HG03066 (cell line): ENCODE measurements at regions not wholly inside any gene's neighbourhood (a gene's known extent, or its start where the extent isn't known, plus 50 kb on each side); places are given as distances from the start of the nearest gene placed in this dataset.

Experiments
- ATAC-seq: cut with Tn5 transposase; IDR thresholded peaks from one replicate; pipeline ENCODE4 v1.9.1; 2021; ENCODE audit warnings: low read depth; ENCODE audit not compliant: unreplicated experiment

DNA sequence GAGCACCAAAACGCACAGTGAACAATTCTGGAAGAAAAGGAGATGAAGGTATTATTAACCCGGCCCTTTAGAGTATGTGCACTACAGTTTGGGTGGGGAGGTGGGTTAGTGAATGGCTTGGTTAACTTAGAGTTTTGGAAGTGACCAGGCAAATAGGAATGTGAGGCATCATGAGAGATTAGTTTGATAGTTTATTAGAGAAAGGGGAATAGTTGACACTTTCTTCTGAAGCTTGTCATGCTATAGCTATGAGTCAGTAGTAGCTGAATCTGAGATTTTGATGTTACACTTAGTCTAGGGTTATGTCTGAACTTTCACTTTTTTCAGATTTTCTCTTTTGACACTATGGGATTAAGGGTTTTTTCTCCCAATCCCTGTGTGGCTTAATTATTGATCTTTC lies 567.2 kb downstream of the SNAPC1 start:
- no peak for ATAC-seq

GRCh38 chr14:62347562-62348011 lies 585.4 kb downstream of the SNAPC1 start:
- no peak for ATAC-seq

- ATAC-seq, result no peak
These were observed 595.1 kb downstream of the SNAPC1 start for GRCh38 chr14:62357362-62357761.

- no peak for ATAC-seq
These were observed 601.9 kb downstream of the SNAPC1 start for GRCh38 chr14:62364161-62364560.

- no peak for ATAC-seq
These were observed 602.6 kb downstream of the SNAPC1 start for GRCh38 chr14:62364800-62365280.

- no peak for ATAC-seq
These were observed 607.8 kb downstream of the SNAPC1 start for GRCh38 chr14:62369919-62370560.

GRCh38 chr14:62373944-62374343 lies 611.7 kb downstream of the SNAPC1 start:
- ATAC-seq, result no peak

DNA sequence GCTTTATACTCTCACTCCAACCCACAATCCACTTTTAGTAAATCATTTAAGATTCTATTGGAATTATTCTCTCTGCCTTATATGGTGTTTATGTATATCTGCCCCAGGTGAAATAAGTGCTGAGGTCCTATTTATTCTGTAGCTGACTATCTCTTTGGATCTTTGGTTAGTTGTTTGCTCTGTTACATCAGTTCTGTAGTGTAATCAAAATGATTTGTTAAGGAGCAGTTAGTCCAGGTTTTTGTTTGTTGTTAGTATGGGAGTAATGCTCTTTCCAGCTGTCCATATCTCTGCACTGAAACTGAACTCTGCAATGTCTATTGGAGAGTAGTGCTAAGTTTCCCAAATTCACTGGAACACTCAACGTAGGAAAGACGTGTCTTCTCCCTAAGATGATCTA lies 615.8 kb downstream of the SNAPC1 start:
- ATAC-seq, result no peak

DNA sequence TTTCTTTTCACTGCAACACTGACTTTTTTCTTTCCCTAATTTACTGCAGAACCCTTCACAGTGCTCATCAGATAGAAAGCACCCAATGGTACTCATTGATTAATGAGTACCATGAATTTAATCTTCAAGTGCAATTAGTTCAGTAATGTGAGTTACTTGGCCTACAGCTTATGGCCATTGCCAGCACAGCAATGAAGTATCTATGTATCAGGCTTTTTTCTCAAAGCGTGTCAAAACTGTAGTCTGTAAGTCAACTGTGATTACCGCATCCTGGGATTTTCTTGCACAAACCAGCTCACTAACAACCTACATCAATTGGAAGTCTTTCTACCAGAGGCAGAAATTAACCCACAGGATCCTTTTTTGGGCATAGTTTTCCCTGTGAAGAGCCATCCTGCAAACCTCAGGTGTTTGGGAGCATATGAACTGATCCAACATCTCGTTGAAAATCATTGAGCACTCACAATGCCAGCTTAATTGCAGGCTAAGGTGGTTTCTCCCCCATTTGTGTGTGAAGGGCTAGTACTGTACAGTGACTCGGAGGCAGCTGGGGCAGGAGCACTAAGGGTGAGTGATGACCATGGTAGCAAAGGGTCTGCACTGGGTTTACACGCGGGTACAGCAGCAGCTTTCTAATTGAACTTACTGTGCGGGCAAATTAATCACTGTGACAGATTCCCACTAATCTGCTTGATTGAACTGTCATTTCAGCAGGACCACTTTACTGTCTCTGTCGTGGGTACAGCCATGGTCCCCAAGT lies 619.3 kb downstream of the SNAPC1 start:
- ATAC-seq, result no peak

- no peak for ATAC-seq
These were observed 636.1 kb downstream of the KCNH5 start for GRCh38 chr14:62409169-62409568.

DNA sequence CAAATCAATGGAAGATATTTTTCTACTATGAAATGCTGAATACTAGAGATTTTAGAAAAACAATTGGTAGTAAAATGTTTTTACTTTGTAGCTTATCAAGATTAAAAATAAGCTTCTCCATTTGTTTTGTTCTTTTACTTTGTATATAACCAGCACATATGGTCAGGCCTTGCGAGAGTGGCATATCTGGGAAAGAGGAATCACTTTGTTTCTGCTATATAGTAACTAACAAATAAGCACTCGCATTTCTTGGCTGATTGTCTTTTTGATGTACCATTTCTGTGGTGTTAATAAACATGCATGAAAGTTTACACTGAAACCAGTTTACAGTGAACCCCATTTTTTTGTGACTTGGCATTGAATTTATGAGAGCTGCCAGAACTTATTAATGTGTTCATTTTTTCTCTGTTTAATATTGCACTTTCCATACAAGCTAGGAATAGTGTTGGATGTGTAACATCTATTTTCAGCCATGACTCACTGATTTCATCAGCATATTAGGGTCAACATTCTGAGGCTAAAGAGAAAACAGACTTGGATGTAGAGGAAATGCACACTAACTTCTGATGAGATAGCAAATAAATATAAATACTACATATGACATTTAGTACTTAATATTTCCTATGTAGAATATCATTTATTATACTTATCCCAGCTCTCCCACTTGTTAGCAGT lies 635.5 kb downstream of the KCNH5 start:
- no peak for ATAC-seq

DNA sequence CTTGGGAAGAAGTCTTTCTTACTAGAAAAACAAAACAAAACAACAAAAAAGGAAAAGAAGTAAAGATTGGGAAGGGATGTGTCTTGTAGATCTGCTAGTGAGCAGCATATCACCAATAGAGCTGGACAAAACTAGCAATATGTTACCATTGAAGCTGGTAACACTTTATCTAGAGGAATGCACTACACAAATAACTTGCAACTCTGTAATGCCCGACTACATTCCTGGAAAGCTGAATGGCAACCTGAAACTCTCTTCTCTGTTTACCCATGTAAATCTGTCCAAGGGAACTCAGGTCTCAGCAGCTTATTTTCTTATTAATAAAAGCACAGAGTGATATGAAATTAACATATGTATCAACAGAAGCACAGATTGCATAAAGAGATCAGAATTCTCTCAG lies 624.4 kb downstream of the KCNH5 start:
- no peak for ATAC-seq

DNA sequence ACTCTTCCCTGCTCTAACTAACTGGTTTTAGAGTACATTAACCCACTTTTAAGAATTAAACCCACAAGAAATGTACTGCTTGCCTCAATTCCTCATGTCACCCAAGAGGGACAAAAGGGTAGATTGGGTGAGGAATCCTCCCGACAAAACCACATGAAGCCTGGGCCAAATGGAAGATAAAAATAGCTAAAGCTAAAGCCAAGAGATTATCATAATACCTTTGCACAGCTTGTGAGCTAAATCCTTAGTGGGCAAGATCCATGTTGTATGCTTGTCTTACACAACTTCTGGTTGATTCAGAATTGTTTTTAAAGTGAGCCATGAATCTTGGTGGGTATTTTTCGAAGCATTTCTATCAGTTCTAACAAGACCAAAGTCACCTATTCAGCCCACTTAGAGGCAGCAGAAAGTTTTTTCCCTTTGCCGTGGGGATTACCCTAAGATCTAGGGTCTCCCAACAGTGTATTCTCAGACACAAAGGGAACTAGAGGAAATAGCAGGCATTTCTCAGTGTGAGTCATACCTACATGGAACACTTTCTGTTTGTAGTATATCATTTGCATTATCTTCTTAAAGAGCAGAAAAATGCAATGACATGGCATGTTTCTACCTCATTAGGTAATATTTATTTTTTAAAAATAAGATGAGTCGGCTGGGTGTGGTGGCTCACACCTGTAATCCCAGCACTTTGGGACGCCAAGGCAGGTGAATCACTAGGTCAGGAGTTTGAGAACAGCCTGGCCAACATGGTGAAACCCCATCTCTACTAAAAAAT lies 616.6 kb downstream of the KCNH5 start:
- ATAC-seq, result no peak

DNA sequence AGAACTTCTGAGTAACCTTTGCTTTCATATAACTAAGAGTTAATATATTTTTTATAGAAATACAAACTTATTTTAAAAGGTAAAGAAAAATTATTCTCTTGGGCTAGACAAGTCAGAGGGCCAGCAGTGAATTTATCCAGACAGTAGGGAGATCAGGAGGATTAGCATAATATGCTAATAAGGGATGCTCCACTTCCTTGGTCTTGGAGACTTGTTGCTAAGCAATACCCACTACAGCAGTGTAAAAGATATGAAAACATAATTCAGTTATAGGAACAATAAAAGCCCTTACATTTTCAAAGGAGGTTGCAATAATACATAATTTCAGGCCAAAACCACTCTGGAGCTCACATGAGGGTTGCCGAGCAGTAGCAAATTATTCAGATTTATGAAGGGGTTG lies 615.6 kb downstream of the KCNH5 start:
- ATAC-seq, result no peak

DNA sequence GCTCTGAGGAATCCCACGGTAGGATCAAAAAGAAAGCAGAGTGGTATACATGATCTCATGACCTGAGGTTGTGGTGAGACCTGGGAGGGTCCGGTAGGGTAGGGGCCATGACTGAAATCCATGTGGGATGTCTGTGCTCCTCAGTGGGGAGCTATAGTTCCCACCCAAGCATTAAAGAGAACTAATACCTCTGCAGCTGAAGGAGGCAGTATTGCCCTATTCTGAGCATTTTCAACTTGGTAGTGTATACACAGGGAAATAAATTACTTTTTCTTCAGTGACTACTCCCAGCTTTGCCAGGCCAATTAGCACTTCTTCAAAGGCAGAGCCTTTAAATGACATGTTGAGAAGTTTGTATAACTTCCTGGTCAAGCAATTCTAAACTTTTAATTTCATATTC lies 613.8 kb downstream of the KCNH5 start:
- no peak for ATAC-seq

GRCh38 chr14:62432955-62433354 lies 612.3 kb downstream of the KCNH5 start:
- no peak for ATAC-seq

GRCh38 chr14:62436261-62436660 lies 609.0 kb downstream of the KCNH5 start:
- ATAC-seq, result no peak

GRCh38 chr14:62439210-62439609 lies 606.0 kb downstream of the KCNH5 start:
- ATAC-seq, result no peak

- ATAC-seq, result no peak
These were observed 601.5 kb downstream of the KCNH5 start for GRCh38 chr14:62443796-62444195.

DNA sequence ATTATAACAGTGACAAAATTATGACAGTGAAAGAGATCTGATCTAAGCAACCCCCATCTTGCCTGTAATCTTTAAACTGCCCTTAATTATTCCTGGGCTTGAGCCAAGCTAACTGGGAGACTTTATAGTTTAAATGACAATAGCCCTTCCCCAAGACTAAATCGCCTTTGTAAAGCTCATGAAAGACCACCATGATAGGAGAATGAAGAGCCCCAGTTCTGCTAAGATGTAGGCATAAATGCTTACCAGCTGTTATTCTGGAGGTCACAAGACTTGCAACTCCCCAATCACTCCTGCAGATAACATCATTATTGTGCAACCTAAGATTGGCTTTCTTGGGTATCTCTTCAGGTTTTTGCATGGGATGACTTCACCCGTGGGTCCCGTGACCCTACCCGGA lies 599.7 kb downstream of the KCNH5 start:
- ATAC-seq, result no peak

GRCh38 chr14:62451221-62451620 lies 594.0 kb downstream of the KCNH5 start:
- ATAC-seq, result no peak
